Endothelial cell of umbilical vein (primary cell): ENCODE measurements at regions not wholly inside any gene's neighbourhood (a gene's known extent, or its start where the extent isn't known, plus 50 kb on each side); places are given as distances from the start of the nearest gene placed in this dataset.

Source experiments
- BruUV-seq: library from RNA; stranded (reverse); fragments of 400-500 nt; replicated peaks from 2 replicates; lab custom pipeline; 2021; lab: Mats Ljungman, UMichigan
- CTCF ChIA-PET: fragments of 300-600, 350-600 bp; sonication (Branson Sonifier 250); formaldehyde crosslinking; loops from one replicate; lab custom pipeline; 2021; ENCODE audit warnings: antibody characterized with exemption, inconsistent platforms; lab: Charles Lee
- POLR2A ChIA-PET: fragments of 300-600, 350-600 bp; sonication (Branson Sonifier 250); formaldehyde crosslinking; loops from one replicate; lab custom pipeline; 2021; ENCODE audit warnings: antibody characterized with exemption, inconsistent platforms; lab: Charles Lee
- DNase-seq: peaks from one replicate; pipeline ENCODE4 v3.0.0-alpha.2; 2011; ENCODE audit warnings: low read depth, low spot score
- FAIRE-seq: peaks from 2 replicates; lab custom pipeline; 2011; peaks lifted over from hg19 to GRCh38; lab: Jason Lieb, UNC
- H2AFZ ChIP-seq: 2 replicates; pipeline ENCODE4 v1.6.0; 2012; ENCODE audit warnings: low read depth, low read length, control low read depth, inconsistent platforms
- H3K27ac ChIP-seq: 2 replicates; pipeline ENCODE4 v1.5.1; 2011; ENCODE audit warnings: low read depth, mild to moderate bottlenecking, control low read depth, low read length, moderate library complexity; ENCODE audit not compliant: insufficient read depth
- H3K27me3 ChIP-seq, 2 experiments: 2 replicates each; pipeline versions ENCODE4 v1.6.0 to v1.6.1; 2011; ENCODE audit warnings: low read length in 2 of 2, mixed read lengths in 1 of 2; ENCODE audit not compliant: control insufficient read depth in 2 of 2, insufficient read depth in 2 of 2
- H3K36me3 ChIP-seq, 2 experiments: 2 replicates in 1 of 2; 3 replicates in 1 of 2; pipeline ENCODE4 v1.5.1; 2011; ENCODE audit warnings: low read length in 2 of 2, mild to moderate bottlenecking in 1 of 2, moderate library complexity in 1 of 2; ENCODE audit not compliant: control insufficient read depth in 2 of 2, insufficient read depth in 2 of 2; ENCODE audit errors: extremely low read depth in 1 of 2
- H3K4me1 ChIP-seq: 3 replicates; pipeline ENCODE4 v1.5.1; 2011; ENCODE audit warnings: mild to moderate bottlenecking, low read length; ENCODE audit not compliant: control insufficient read depth, insufficient read depth; ENCODE audit errors: extremely low read depth
- H3K4me2 ChIP-seq: 2 replicates; pipeline ENCODE4 v1.6.1; 2011; ENCODE audit warnings: low read length, control low read depth, mixed read lengths; ENCODE audit not compliant: insufficient read depth
- H3K4me3 ChIP-seq, 3 experiments: fragments of 200-600 bp in 1 of 3; sonication (generic), shearing (Covaris generic) in 1 of 3; replicated peaks in 1 of 3; 2 replicates each; pipeline ENCODE4 v1.5.1; 2011 to 2016; ENCODE audit warnings: control low read depth in 3 of 3, low read length in 3 of 3, mild to moderate bottlenecking in 2 of 3, inconsistent platforms in 1 of 3, low read depth in 1 of 3, moderate library complexity in 1 of 3; ENCODE audit not compliant: insufficient read depth in 1 of 3
- H3K79me2 ChIP-seq: 2 replicates; pipeline ENCODE4 v1.6.0; 2012; ENCODE audit warnings: low read length, inconsistent platforms; ENCODE audit not compliant: control insufficient read depth, insufficient read depth
- H3K9ac ChIP-seq: replicated peaks from 2 replicates; pipeline ENCODE3; 2011; ENCODE audit warnings: low read length, control low read depth; ENCODE audit not compliant: insufficient read depth; ENCODE audit errors: extremely low read depth
- H3K9me1 ChIP-seq: replicated peaks from 3 replicates; pipeline ENCODE4 v1.6.0; 2011; ENCODE audit warnings: mild to moderate bottlenecking, low read length; ENCODE audit not compliant: control insufficient read depth, insufficient read depth; ENCODE audit errors: extremely low read depth
- H3K9me3 ChIP-seq: replicated peaks from 2 replicates; pipeline ENCODE4 v1.5.1; 2012; ENCODE audit warnings: low read length, inconsistent platforms; ENCODE audit not compliant: control insufficient read depth, insufficient read depth
- H4K20me1 ChIP-seq: replicated peaks from 2 replicates; pipeline ENCODE3; 2011; ENCODE audit warnings: mild to moderate bottlenecking, low read length; ENCODE audit not compliant: control insufficient read depth, insufficient read depth; ENCODE audit errors: extremely low read depth
- EZH2 ChIP-seq: IDR thresholded peaks from 2 replicates; pipeline ENCODE4 v1.6.1; 2012; ENCODE audit warnings: borderline replicate concordance, low read depth, mild to moderate bottlenecking, moderate library complexity, low read length, inconsistent platforms; ENCODE audit not compliant: severe bottlenecking
- GATA2 ChIP-seq: IDR thresholded peaks from 2 replicates; pipeline ENCODE4 v1.7.0; 2011; ENCODE audit warnings: low read depth, mild to moderate bottlenecking, moderate library complexity, mixed read lengths, low read length; ENCODE audit not compliant: insufficient read length, insufficient read depth
- MYC ChIP-seq: IDR thresholded peaks from one replicate; pipeline ENCODE4 v1.6.1; 2011; ENCODE audit warnings: mild to moderate bottlenecking, low read depth, low read length
- POLR2A ChIP-seq: IDR thresholded peaks from 2 replicates; pipeline ENCODE4 v1.6.1; 2012; ENCODE audit warnings: low read depth, mild to moderate bottlenecking, control low read depth, low read length
- dilution Hi-C: fragments of 300-500 bp; cut with MboI; formaldehyde crosslinking; loops from one replicate; pipeline ENCODE4 v1.15.0; 2019; ENCODE audit warnings: low sequenced_read_pairs; ENCODE audit not compliant: extremely low pct_ligation_motif_present
- intact Hi-C: fragments of 100-400 bp; cut with micrococcal nuclease; formaldehyde crosslinking; loops from one replicate; pipeline ENCODE4 v1.10.0; 2022
- TF ChIP-seq, protein P1 (sequence below): IDR thresholded peaks from 2 replicates; pipeline ENCODE4 v1.6.1; 2011; ENCODE audit not compliant: insufficient read depth, insufficient read length
- TF ChIP-seq, protein P2 (sequence below), 2 donors: IDR thresholded peaks; 1 replicate in 1 of 2; 2 replicates in 1 of 2; pipeline ENCODE4 v1.5.1; 2011; ENCODE audit warnings: low read length in 2 of 2, mild to moderate bottlenecking in 2 of 2, moderate library complexity in 2 of 2, control low read depth in 1 of 2, inconsistent platforms in 1 of 2, low read depth in 1 of 2; ENCODE audit not compliant: insufficient read depth in 1 of 2; ENCODE audit errors: extremely low read depth in 1 of 2

DNA sequence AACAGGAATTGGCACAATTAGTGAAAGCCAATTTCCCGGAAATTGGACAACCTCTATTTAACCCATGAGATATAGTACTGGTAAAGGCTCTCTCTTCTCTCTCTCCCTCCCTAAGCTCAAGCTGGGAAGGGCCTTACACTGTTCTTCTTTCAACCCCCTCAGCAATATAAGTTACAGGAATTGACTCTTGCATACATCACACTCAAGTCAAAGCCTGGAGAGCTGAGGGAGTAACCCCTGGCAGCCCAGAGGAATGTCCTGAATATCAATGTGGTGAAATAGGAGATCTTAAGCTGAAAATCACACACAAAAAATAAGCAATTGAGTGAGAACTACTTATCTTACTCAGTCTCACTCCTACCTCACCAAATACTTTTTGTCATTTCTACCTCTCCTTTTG, 186.9 kb upstream of the SPOCK3 start:
- intact Hi-C loops = no loop called here
- CTCF ChIA-PET = no interaction called here

More for the DNA sequence above, 186.9 kb upstream of the SPOCK3 start:
- TF ChIP-seq GATA2 (no peak), POLR2A (no peak), MYC (no peak), EZH2 (no peak)
- TF ChIP-seq, protein P1, sequence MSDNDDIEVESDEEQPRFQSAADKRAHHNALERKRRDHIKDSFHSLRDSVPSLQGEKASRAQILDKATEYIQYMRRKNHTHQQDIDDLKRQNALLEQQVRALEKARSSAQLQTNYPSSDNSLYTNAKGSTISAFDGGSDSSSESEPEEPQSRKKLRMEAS = no peak
- TF ChIP-seq, protein P2, sequence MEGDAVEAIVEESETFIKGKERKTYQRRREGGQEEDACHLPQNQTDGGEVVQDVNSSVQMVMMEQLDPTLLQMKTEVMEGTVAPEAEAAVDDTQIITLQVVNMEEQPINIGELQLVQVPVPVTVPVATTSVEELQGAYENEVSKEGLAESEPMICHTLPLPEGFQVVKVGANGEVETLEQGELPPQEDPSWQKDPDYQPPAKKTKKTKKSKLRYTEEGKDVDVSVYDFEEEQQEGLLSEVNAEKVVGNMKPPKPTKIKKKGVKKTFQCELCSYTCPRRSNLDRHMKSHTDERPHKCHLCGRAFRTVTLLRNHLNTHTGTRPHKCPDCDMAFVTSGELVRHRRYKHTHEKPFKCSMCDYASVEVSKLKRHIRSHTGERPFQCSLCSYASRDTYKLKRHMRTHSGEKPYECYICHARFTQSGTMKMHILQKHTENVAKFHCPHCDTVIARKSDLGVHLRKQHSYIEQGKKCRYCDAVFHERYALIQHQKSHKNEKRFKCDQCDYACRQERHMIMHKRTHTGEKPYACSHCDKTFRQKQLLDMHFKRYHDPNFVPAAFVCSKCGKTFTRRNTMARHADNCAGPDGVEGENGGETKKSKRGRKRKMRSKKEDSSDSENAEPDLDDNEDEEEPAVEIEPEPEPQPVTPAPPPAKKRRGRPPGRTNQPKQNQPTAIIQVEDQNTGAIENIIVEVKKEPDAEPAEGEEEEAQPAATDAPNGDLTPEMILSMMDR (IDR thresholded peaks at IDR 0.05; ENCODE audit: extremely low read depth in 1 of 2, insufficient read depth in 1 of 2, low read depth in 1 of 2, low read length in 2 of 2) = no peak
- no peak overlapping the region for H2AFZ ChIP-seq
- no peaks in the 10 kb centered on the region for H3K79me2 ChIP-seq
- H3K9me1 ChIP-seq = no peaks in the 10 kb centered on the region
- no peaks in the 10 kb centered on the region for H3K27me3 ChIP-seq
- BruUV-seq = no TSS peak
- FAIRE-seq = no peak
- no peak overlapping the region for H3K4me3 ChIP-seq
- H3K27ac ChIP-seq = no peak overlapping the region
- H3K36me3 ChIP-seq = no peaks in the 10 kb centered on the region
- DNase-seq = no peak
- no peaks in the 10 kb centered on the region for H3K4me1 ChIP-seq
- no peaks in the 10 kb centered on the region for H4K20me1 ChIP-seq
- no peak overlapping the region for H3K9ac ChIP-seq
- H3K4me2 ChIP-seq = no peak overlapping the region
- dilution Hi-C loops = no loop called here
- H3K9me3 ChIP-seq = no peaks in the 10 kb centered on the region
- POLR2A ChIA-PET = no interaction called here
